ENCODE measurements at regions not wholly inside any gene's neighbourhood (a gene's known extent, or its start where the extent isn't known, plus 50 kb on each side); places are given as distances from the start of the nearest gene placed in this dataset.

GRCh38 chr15:89038146-89038545 is 50.1 kb upstream of the ABHD2 start:
- ATAC-seq (ENCODE audit: low FRiP score) (no peak), DNase-seq (ENCODE audit: low spot score) (no peak)
- TF ChIP-seq, protein P1, sequence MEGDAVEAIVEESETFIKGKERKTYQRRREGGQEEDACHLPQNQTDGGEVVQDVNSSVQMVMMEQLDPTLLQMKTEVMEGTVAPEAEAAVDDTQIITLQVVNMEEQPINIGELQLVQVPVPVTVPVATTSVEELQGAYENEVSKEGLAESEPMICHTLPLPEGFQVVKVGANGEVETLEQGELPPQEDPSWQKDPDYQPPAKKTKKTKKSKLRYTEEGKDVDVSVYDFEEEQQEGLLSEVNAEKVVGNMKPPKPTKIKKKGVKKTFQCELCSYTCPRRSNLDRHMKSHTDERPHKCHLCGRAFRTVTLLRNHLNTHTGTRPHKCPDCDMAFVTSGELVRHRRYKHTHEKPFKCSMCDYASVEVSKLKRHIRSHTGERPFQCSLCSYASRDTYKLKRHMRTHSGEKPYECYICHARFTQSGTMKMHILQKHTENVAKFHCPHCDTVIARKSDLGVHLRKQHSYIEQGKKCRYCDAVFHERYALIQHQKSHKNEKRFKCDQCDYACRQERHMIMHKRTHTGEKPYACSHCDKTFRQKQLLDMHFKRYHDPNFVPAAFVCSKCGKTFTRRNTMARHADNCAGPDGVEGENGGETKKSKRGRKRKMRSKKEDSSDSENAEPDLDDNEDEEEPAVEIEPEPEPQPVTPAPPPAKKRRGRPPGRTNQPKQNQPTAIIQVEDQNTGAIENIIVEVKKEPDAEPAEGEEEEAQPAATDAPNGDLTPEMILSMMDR (IDR thresholded peaks at IDR 0.05): no peak
